MM.1S (cell line): ENCODE measurements at regions not wholly inside any gene's neighbourhood (a gene's known extent, or its start where the extent isn't known, plus 50 kb on each side); places are given as distances from the start of the nearest gene placed in this dataset.

Experiments used
- EZH2 ChIP-seq: fragments of 300-600 bp; sonication (generic); optimal IDR thresholded peaks from 2 replicates; pipeline ENCODE3; 2017; ENCODE audit warnings: low read depth, mild to moderate bottlenecking, antibody characterized with exemption, low read length, mixed read lengths
- TF ChIP-seq, protein P1 (sequence below): fragments of 300-600 bp; sonication (generic); IDR thresholded peaks from 2 replicates; pipeline ENCODE4 v1.5.1; 2016; ENCODE audit warnings: antibody characterized with exemption, low read length, mixed read lengths

DNA sequence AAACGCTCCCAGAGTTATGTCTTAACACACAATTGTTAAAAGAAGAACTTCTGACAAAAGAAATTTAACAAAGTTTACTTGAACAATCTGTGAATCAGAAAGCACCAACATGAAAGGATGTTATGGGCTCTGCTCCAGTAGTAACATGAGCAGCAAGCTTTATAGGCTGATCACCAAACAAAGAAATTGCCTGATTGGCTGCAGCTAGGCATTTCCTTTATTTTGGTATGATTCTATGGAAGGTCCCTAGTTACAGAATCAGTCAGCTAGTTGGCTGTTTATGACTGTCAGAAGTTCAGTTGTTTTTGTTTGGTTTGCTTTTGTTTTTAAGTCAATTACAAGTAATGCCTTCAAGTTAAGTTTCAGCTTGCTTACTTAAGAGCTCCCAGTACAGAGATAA is 102.4 kb upstream of the SMC2 start:
- TF ChIP-seq EZH2, result no peak
- TF ChIP-seq, protein P1, sequence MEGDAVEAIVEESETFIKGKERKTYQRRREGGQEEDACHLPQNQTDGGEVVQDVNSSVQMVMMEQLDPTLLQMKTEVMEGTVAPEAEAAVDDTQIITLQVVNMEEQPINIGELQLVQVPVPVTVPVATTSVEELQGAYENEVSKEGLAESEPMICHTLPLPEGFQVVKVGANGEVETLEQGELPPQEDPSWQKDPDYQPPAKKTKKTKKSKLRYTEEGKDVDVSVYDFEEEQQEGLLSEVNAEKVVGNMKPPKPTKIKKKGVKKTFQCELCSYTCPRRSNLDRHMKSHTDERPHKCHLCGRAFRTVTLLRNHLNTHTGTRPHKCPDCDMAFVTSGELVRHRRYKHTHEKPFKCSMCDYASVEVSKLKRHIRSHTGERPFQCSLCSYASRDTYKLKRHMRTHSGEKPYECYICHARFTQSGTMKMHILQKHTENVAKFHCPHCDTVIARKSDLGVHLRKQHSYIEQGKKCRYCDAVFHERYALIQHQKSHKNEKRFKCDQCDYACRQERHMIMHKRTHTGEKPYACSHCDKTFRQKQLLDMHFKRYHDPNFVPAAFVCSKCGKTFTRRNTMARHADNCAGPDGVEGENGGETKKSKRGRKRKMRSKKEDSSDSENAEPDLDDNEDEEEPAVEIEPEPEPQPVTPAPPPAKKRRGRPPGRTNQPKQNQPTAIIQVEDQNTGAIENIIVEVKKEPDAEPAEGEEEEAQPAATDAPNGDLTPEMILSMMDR, result no peak
